H9 (cell line): ENCODE measurements at regions not wholly inside any gene's neighbourhood (a gene's known extent, or its start where the extent isn't known, plus 50 kb on each side); places are given as distances from the start of the nearest gene placed in this dataset.

Source experiments
- DNase-seq: peaks from one replicate; pipeline ENCODE4 v3.0.0-alpha.2; 2017
- H2AFZ ChIP-seq: one replicate; pipeline ENCODE4 v1.6.1; 2013; ENCODE audit warnings: mild to moderate bottlenecking, low read length, control low read depth, moderate library complexity
- H2AK5ac ChIP-seq: 2 replicates; pipeline ENCODE4 v1.6.1; 2013; ENCODE audit warnings: low read length, control low read depth, mixed read lengths; ENCODE audit not compliant: insufficient read length
- H2BK120ac ChIP-seq: one replicate; pipeline ENCODE4 v1.6.1; 2013; ENCODE audit warnings: low read depth, mild to moderate bottlenecking, low read length, control low read depth, inconsistent platforms; ENCODE audit not compliant: poor library complexity, severe bottlenecking
- H2BK12ac ChIP-seq: 2 replicates; pipeline ENCODE4 v1.6.1; 2013; ENCODE audit warnings: low read length, control low read depth, mixed read lengths, low read depth; ENCODE audit not compliant: insufficient read length
- H2BK15ac ChIP-seq: 2 replicates; pipeline ENCODE4 v1.6.1; 2013; ENCODE audit warnings: low read depth, low read length, control low read depth
- H2BK20ac ChIP-seq: one replicate; pipeline ENCODE4 v1.6.1; 2013; ENCODE audit warnings: low read depth, mild to moderate bottlenecking, low read length, control low read depth, inconsistent platforms; ENCODE audit not compliant: poor library complexity, severe bottlenecking
- H2BK5ac ChIP-seq: 2 replicates; pipeline ENCODE4 v1.6.1; 2013; ENCODE audit warnings: low read length, control low read depth, mixed read lengths; ENCODE audit not compliant: insufficient read length
- H3K14ac ChIP-seq: 2 replicates; pipeline ENCODE4 v1.6.1; 2013; ENCODE audit warnings: low read length, control low read depth; ENCODE audit not compliant: insufficient read depth
- H3K18ac ChIP-seq: 2 replicates; pipeline ENCODE4 v1.6.1; 2013; ENCODE audit warnings: low read depth, mild to moderate bottlenecking, mixed read lengths, low read length, control low read depth; ENCODE audit not compliant: insufficient read length
- H3K23ac ChIP-seq: 2 replicates; pipeline ENCODE4 v1.6.1; 2013; ENCODE audit warnings: low read length, control low read depth, mixed read lengths, low read depth; ENCODE audit not compliant: insufficient read length
- H3K23me2 ChIP-seq: 2 replicates; pipeline ENCODE4 v1.6.1; 2013; ENCODE audit warnings: low read depth, mild to moderate bottlenecking, mixed read lengths, low read length, control low read depth; ENCODE audit not compliant: insufficient read length, poor library complexity, severe bottlenecking
- H3K27ac ChIP-seq: 2 replicates; pipeline ENCODE4 v1.5.1; 2013; ENCODE audit warnings: low read length, control low read depth, mixed read lengths, low read depth; ENCODE audit not compliant: insufficient read length
- H3K27me3 ChIP-seq: 2 replicates; pipeline ENCODE4 v1.6.1; 2013; ENCODE audit warnings: low read length, control low read depth, inconsistent platforms; ENCODE audit not compliant: insufficient read depth
- H3K4ac ChIP-seq: 2 replicates; pipeline ENCODE4 v1.6.1; 2013; ENCODE audit warnings: low read depth, mild to moderate bottlenecking, control low read depth, inconsistent platforms, low read length, moderate library complexity
- H3K4me1 ChIP-seq: 2 replicates; pipeline ENCODE4 v1.6.1; 2013; ENCODE audit warnings: low read length, control low read depth, inconsistent platforms; ENCODE audit not compliant: insufficient read depth
- H3K4me2 ChIP-seq: 2 replicates; pipeline ENCODE4 v1.6.1; 2013; ENCODE audit warnings: low read length, control low read depth, mixed read lengths; ENCODE audit not compliant: insufficient read length, insufficient read depth
- H3K56ac ChIP-seq: 2 replicates; pipeline ENCODE4 v1.6.1; 2013; ENCODE audit warnings: low read depth, mild to moderate bottlenecking, mixed read lengths, low read length, control low read depth; ENCODE audit not compliant: insufficient read length
- H3K79me1 ChIP-seq: 2 replicates; pipeline ENCODE4 v1.6.1; 2013; ENCODE audit warnings: low read depth, mild to moderate bottlenecking, moderate library complexity, low read length, control low read depth, inconsistent platforms; ENCODE audit not compliant: insufficient read depth, poor library complexity, severe bottlenecking
- H3K79me2 ChIP-seq: 2 replicates; pipeline ENCODE4 v1.6.1; 2013; ENCODE audit warnings: low read length, control low read depth, inconsistent platforms; ENCODE audit not compliant: insufficient read depth
- H3K9ac ChIP-seq: 2 replicates; pipeline ENCODE4 v1.6.1; 2013; ENCODE audit warnings: low read length, control low read depth, mixed read lengths; ENCODE audit not compliant: insufficient read length; ENCODE audit errors: extremely low read depth
- H3K9me3 ChIP-seq: one replicate; pipeline ENCODE4 v1.6.1; 2013; ENCODE audit warnings: low read depth, low read length, inconsistent platforms; ENCODE audit not compliant: control insufficient read depth
- H3T11ph ChIP-seq: one replicate; pipeline ENCODE4 v1.6.1; 2013; ENCODE audit warnings: mild to moderate bottlenecking, low read length, control low read depth, inconsistent platforms
- H4K20me1 ChIP-seq: one replicate; pipeline ENCODE4 v1.6.1; 2013; ENCODE audit not compliant: control insufficient read depth, insufficient read length, insufficient read depth
- H4K5ac ChIP-seq: 2 replicates; pipeline ENCODE4 v1.6.1; 2013; ENCODE audit warnings: low read depth, mild to moderate bottlenecking, mixed read lengths, low read length, control low read depth; ENCODE audit not compliant: insufficient read length
- H4K8ac ChIP-seq: replicated peaks from 2 replicates; pipeline ENCODE4 v1.6.1; 2013; ENCODE audit warnings: low read length, control low read depth, mixed read lengths, low read depth; ENCODE audit not compliant: insufficient read length
- H4K91ac ChIP-seq: 2 replicates; pipeline ENCODE4 v1.6.1; 2013; ENCODE audit warnings: low read depth, mild to moderate bottlenecking, moderate library complexity, mixed read lengths, low read length, control low read depth; ENCODE audit not compliant: insufficient read length
- H3K27ac Mint-ChIP-seq, 3 experiments: 2 replicates in 2 of 3; 3 replicates in 1 of 3; pipeline ENCODE4 v1.8.0; 2020 to 2021; ENCODE audit warnings: mixed read lengths in 3 of 3, mild to moderate bottlenecking in 1 of 3, moderate library complexity in 1 of 3
- H3K27me3 Mint-ChIP-seq: 2 replicates; pipeline ENCODE4 v1.8.0; 2021; ENCODE audit warnings: low read depth, mild to moderate bottlenecking, moderate library complexity, mixed read lengths
- H3K36me3 Mint-ChIP-seq, 3 experiments: 2 replicates in 2 of 3; 3 replicates in 1 of 3; pipeline ENCODE4 v1.8.0; 2020 to 2021; ENCODE audit warnings: low read depth in 3 of 3, mixed read lengths in 3 of 3; ENCODE audit not compliant: insufficient read depth in 1 of 3
- H3K4me1 Mint-ChIP-seq, 2 experiments: 2 replicates each; pipeline ENCODE4 v1.8.0; 2020; ENCODE audit warnings: mixed read lengths in 2 of 2
- H3K4me3 Mint-ChIP-seq, 2 experiments: 2 replicates in 1 of 2; 3 replicates in 1 of 2; pipeline ENCODE4 v1.8.0; 2020 to 2021; ENCODE audit warnings: mild to moderate bottlenecking in 2 of 2, mixed read lengths in 2 of 2, moderate library complexity in 1 of 2
- H3K9me3 Mint-ChIP-seq, 2 experiments: 2 replicates in 1 of 2; 3 replicates in 1 of 2; pipeline ENCODE4 v1.8.0; 2020; ENCODE audit warnings: mild to moderate bottlenecking in 2 of 2, mixed read lengths in 2 of 2, moderate library complexity in 1 of 2
- CTCF ChIP-seq: fragments of 200-600 bp; sonication (generic); conservative IDR thresholded peaks from 3 replicates; pipeline ENCODE4 v1.8.0; 2021; ENCODE audit warnings: antibody characterized with exemption, mild to moderate bottlenecking
- WGBS: extraction: QIAGEN DNeasy Blood & Tissue Kit; methylation state at CpG from one replicate; pipeline ENCODE4 v1.1.7; 2013; ENCODE audit warnings: missing lambda C conversion rate, low lambda C conversion rate, mixed read lengths; ENCODE audit not compliant: insufficient read length; ENCODE audit errors: extremely low coverage; 5-methylcytosine and 5-hydroxymethylcytosine counted together

GRCh38 chr18:37641573-37641972 lies 76.0 kb upstream of the CELF4 start:
- peak overlapping the region in 1 of 3 experiments; percentile 68; a peak in 1 of 7 replicates for H3K27ac Mint-ChIP-seq

More at GRCh38 chr18:37641573-37641972, 76.0 kb upstream of the CELF4 start:
- Histone ChIP-seq H3K9me3 (no peaks in the 10 kb centered on the region), H3K23me2 (no peaks in the 10 kb centered on the region), H4K5ac (no peak overlapping the region), H2AK5ac (no peak overlapping the region), H3K27ac (no peak overlapping the region), H3K9ac (no peak overlapping the region), H3K14ac (no peak overlapping the region), H2BK20ac (no peak overlapping the region), H2AFZ (no peak overlapping the region), H3T11ph (no peak overlapping the region), H3K4ac (no peak overlapping the region), H4K91ac (no peak overlapping the region), H3K4me2 (no peak overlapping the region), H3K18ac (no peak overlapping the region), H3K79me1 (no peaks in the 10 kb centered on the region), H2BK5ac (no peak overlapping the region), H3K27me3 (no peaks in the 10 kb centered on the region), H3K4me1 (no peaks in the 10 kb centered on the region; the same call in 1 of the 2 replicates), H3K56ac (no peak overlapping the region), H4K20me1 (no peaks in the 10 kb centered on the region), H2BK15ac (no peak overlapping the region), H3K79me2 (no peaks in the 10 kb centered on the region), H2BK12ac (no peak overlapping the region), H2BK120ac (no peak overlapping the region), H3K23ac (no peak overlapping the region), H4K8ac (no peak overlapping the region)
- DNase-seq = no peak
- no peak for TF ChIP-seq CTCF
- peaks cover 18 to 26% of the 10 kb centered on the region in 2 experiments for H3K9me3 Mint-ChIP-seq
- peaks cover 2% of the 10 kb centered on the region for H3K27me3 Mint-ChIP-seq
- H3K4me3 Mint-ChIP-seq = no peak overlapping the region
- H3K4me1 Mint-ChIP-seq = peaks cover 21 to 22% of the 10 kb centered on the region in 2 experiments
- WGBS = no CpG with 5 or more reads among the region's 2 CpGs
- H3K36me3 Mint-ChIP-seq = peaks cover 14 to 21% (median 19%) of the 10 kb centered on the region in 3 experiments
